PC-3 (cell line): ENCODE measurements at regions not wholly inside any gene's neighbourhood (a gene's known extent, or its start where the extent isn't known, plus 50 kb on each side); places are given as distances from the start of the nearest gene placed in this dataset.

ENCODE experiments used
- ATAC-seq: fragments of 200-7000 bp; cut with Tn5 transposase; 2 replicates; pipeline ENCODE4 v1.9.1; 2020; ENCODE audit warnings: mild to moderate bottlenecking, moderate library complexity
- BruUV-seq: library from RNA; stranded (reverse); fragments of 400-500 nt; replicated peaks from 2 replicates; lab custom pipeline; 2021; lab: Mats Ljungman, UMichigan
- CTCF ChIA-PET: fragments of 300-600 bp; sonication (Branson Sonifier 250); formaldehyde crosslinking; loops from one replicate; lab custom pipeline; 2022; ENCODE audit warnings: antibody characterized with exemption; lab: Charles Lee
- POLR2A ChIA-PET: fragments of 300-600 bp; sonication (Branson Sonifier 250); formaldehyde crosslinking; loops from one replicate; lab custom pipeline; 2022; ENCODE audit warnings: antibody characterized with exemption; ENCODE audit not compliant: unreplicated experiment; lab: Charles Lee
- DNase-seq: peaks from one replicate; pipeline ENCODE4 v3.0.0-alpha.2; 2015
- H2AFZ ChIP-seq: fragments of 300-600 bp; sonication (generic); 2 replicates; pipeline ENCODE4 v1.6.0; 2016; ENCODE audit warnings: antibody characterized with exemption, low read length
- H3F3A ChIP-seq: fragments of 300-600 bp; sonication (generic); one replicate; pipeline ENCODE4 v1.6.0; 2017; ENCODE audit warnings: antibody characterized with exemption, low read length, control low read depth, mild to moderate bottlenecking; ENCODE audit not compliant: unreplicated experiment
- H3K27ac ChIP-seq: fragments of 300-600 bp; sonication (generic); 2 replicates; pipeline ENCODE4 v1.5.1; 2016; ENCODE audit warnings: mild to moderate bottlenecking, low read length
- H3K27me3 ChIP-seq: fragments of 300-600 bp; sonication (generic); 2 replicates; pipeline ENCODE4 v1.6.1; 2016; ENCODE audit warnings: low read length, mixed read lengths
- H3K36me3 ChIP-seq: fragments of 300-600 bp; sonication (generic); 2 replicates; pipeline ENCODE4 v1.6.1; 2016; ENCODE audit warnings: low read depth, mixed run types, low read length, mixed read lengths
- H3K4me1 ChIP-seq: fragments of 300-600 bp; sonication (generic); 2 replicates; pipeline ENCODE4 v1.5.1; 2016; ENCODE audit warnings: low read length; ENCODE audit not compliant: insufficient read depth
- H3K4me2 ChIP-seq: fragments of 300-600 bp; sonication (generic); 2 replicates; pipeline ENCODE4 v1.6.0; 2016; ENCODE audit warnings: low read length
- H3K4me3 ChIP-seq: fragments of 300-600 bp; sonication (generic); 2 replicates; pipeline ENCODE4 v1.5.1; 2016; ENCODE audit warnings: mild to moderate bottlenecking, low read length, mixed read lengths
- H3K79me2 ChIP-seq: fragments of 300-600 bp; sonication (generic); 2 replicates; pipeline ENCODE4 v1.6.1; 2017; ENCODE audit warnings: low read length, mixed read lengths
- H3K9ac ChIP-seq: fragments of 300-600 bp; sonication (generic); 2 replicates; pipeline ENCODE4 v1.6.0; 2016; ENCODE audit warnings: mild to moderate bottlenecking, low read length
- H3K9me2 ChIP-seq: fragments of 300-600 bp; sonication (generic); replicated peaks from 2 replicates; pipeline ENCODE4 v1.6.1; 2016; ENCODE audit warnings: mixed run types, low read length, mixed read lengths
- H3K9me3 ChIP-seq: fragments of 300-600 bp; sonication (generic); 2 replicates; pipeline ENCODE4 v1.6.1; 2016; ENCODE audit warnings: low read length, mixed read lengths
- H4K20me1 ChIP-seq: fragments of 300-600 bp; sonication (generic); 2 replicates; pipeline ENCODE4 v1.6.1; 2016; ENCODE audit warnings: low read length, mixed read lengths
- CTCF ChIP-seq: fragments of 300-600 bp; sonication (generic); conservative IDR thresholded peaks from 2 replicates; pipeline ENCODE4 v1.5.1; 2017; ENCODE audit warnings: antibody characterized with exemption, low read depth, mild to moderate bottlenecking, low read length
- EZH2 ChIP-seq: fragments of 300-600 bp; sonication (generic); IDR thresholded peaks from one replicate; pipeline ENCODE4 v1.6.1; 2017; ENCODE audit warnings: antibody characterized with exemption, mild to moderate bottlenecking, low read length; ENCODE audit not compliant: unreplicated experiment
- EZH2phosphoT487 ChIP-seq: fragments of 300-600 bp; sonication (generic); IDR thresholded peaks from 2 replicates; pipeline ENCODE4 v1.6.1; 2018; ENCODE audit warnings: mild to moderate bottlenecking, antibody characterized with exemption, low read length, borderline replicate concordance
- intact Hi-C: fragments of 100-400 bp; cut with micrococcal nuclease; formaldehyde crosslinking; loops from 2 replicates; pipeline ENCODE4 v1.9.0; 2023

GRCh38 chr14:86865934-86866333 is 1127.0 kb downstream of the GALC start:
- no peak for DNase-seq
- Histone ChIP-seq H4K20me1 (no peaks in the 10 kb centered on the region), H2AFZ (no peak overlapping the region), H3F3A (no peaks in the 10 kb centered on the region), H3K27me3 (no peaks in the 10 kb centered on the region), H3K36me3 (no peaks in the 10 kb centered on the region), H3K9me2 (no peaks in the 10 kb centered on the region), H3K27ac (no peak overlapping the region), H3K4me2 (no peak overlapping the region), H3K4me1 (no peaks in the 10 kb centered on the region), H3K4me3 (no peak overlapping the region), H3K9ac (no peak overlapping the region), H3K79me2 (no peaks in the 10 kb centered on the region), H3K9me3 (0 out of 2 replicates have a peak, but pooled peaks cover 4% of the 10 kb centered on the region)
- ChIA-PET CTCF (no interaction called here), POLR2A (no interaction called here)
- intact Hi-C loops, result no loop called here
- BruUV-seq, result no TSS peak
- ATAC-seq, result no peak
- TF ChIP-seq CTCF (0 out of 2 replicates have a peak, but pooled peaks have one; percentile 18), EZH2 (no peak)

GRCh38 chr14:86858591-86858990 is 1134.4 kb downstream of the GALC start:
- no peaks in the 10 kb centered on the region for H3K36me3 ChIP-seq
- no peak overlapping the region for H3K4me3 ChIP-seq
- H2AFZ ChIP-seq, result no peak overlapping the region
- no peaks in the 10 kb centered on the region for H3K79me2 ChIP-seq
- H3K27ac ChIP-seq, result no peak overlapping the region
- no peak for TF ChIP-seq CTCF
- no peak for TF ChIP-seq EZH2phosphoT487
- no peak for TF ChIP-seq EZH2
- H3K9me2 ChIP-seq, result no peaks in the 10 kb centered on the region
- H3K9me3 ChIP-seq, result 0 out of 2 replicates have a peak, but pooled peaks cover 8% of the 10 kb centered on the region
- ChIA-PET POLR2A (no interaction called here), CTCF (no interaction called here)
- no peaks in the 10 kb centered on the region for H4K20me1 ChIP-seq
- no TSS peak for BruUV-seq
- H3K9ac ChIP-seq, result no peak overlapping the region
- DNase-seq, result no peak
- H3K27me3 ChIP-seq, result no peaks in the 10 kb centered on the region
- ATAC-seq, result no peak
- intact Hi-C loops, result no loop called here
- no peaks in the 10 kb centered on the region for H3F3A ChIP-seq
- no peaks in the 10 kb centered on the region for H3K4me1 ChIP-seq
- no peak overlapping the region for H3K4me2 ChIP-seq

GRCh38 chr14:86858031-86858430 is 1135.0 kb downstream of the GALC start:
- intact Hi-C loops, result no loop called here
- Histone ChIP-seq H3F3A (no peaks in the 10 kb centered on the region), H3K9me2 (no peaks in the 10 kb centered on the region), H3K4me1 (no peaks in the 10 kb centered on the region), H3K79me2 (no peaks in the 10 kb centered on the region), H3K36me3 (no peaks in the 10 kb centered on the region), H3K9ac (no peak overlapping the region), H3K4me3 (no peak overlapping the region), H3K4me2 (no peak overlapping the region), H4K20me1 (no peaks in the 10 kb centered on the region), H3K27me3 (no peaks in the 10 kb centered on the region), H3K27ac (no peak overlapping the region), H2AFZ (no peak overlapping the region), H3K9me3 (0 out of 2 replicates have a peak, but pooled peaks cover 8% of the 10 kb centered on the region)
- ChIA-PET POLR2A (no interaction called here), CTCF (no interaction called here)
- TF ChIP-seq CTCF (no peak), EZH2 (no peak), EZH2phosphoT487 (no peak)
- DNase-seq, result no peak
- BruUV-seq, result no TSS peak
- no peak for ATAC-seq
